GM18867 (cell line): ENCODE measurements at regions not wholly inside any gene's neighbourhood (a gene's known extent, or its start where the extent isn't known, plus 50 kb on each side); places are given as distances from the start of the nearest gene placed in this dataset.
"Not testable (repeated sequence)": the region's sequence is repeated elsewhere in the genome, so short reads cannot be mapped to it uniquely, and the experiment has no call there.

Experiments used
- ATAC-seq: cut with Tn5 transposase; IDR thresholded peaks from one replicate; pipeline ENCODE4 v1.9.1; 2021; ENCODE audit warnings: mild to moderate bottlenecking, moderate library complexity; ENCODE audit not compliant: unreplicated experiment

GRCh38 chr22:22773979-22774604 lies 113.5 kb upstream of the IGLL5 start:
- ATAC-seq, result no peak

GRCh38 chr22:22774762-22775161 lies 112.9 kb upstream of the IGLL5 start:
- ATAC-seq, result not testable (repeated sequence)

- no peak for ATAC-seq
These were observed 111.5 kb upstream of the IGLL5 start for GRCh38 chr22:22776121-22776520.

- ATAC-seq, result no peak
These were observed 108.4 kb upstream of the IGLL5 start for GRCh38 chr22:22779213-22779612.

GRCh38 chr22:22783575-22783974 lies 104.0 kb upstream of the IGLL5 start:
- no peak for ATAC-seq

- no peak for ATAC-seq
These were observed 103.2 kb upstream of the IGLL5 start for GRCh38 chr22:22784249-22785039.

- ATAC-seq, result no peak
These were observed 102.1 kb upstream of the IGLL5 start for GRCh38 chr22:22785316-22786065.

- no peak for ATAC-seq
These were observed 101.1 kb upstream of the IGLL5 start for GRCh38 chr22:22786301-22787115.

- ATAC-seq, result no peak
These were observed 100.5 kb upstream of the IGLL5 start for GRCh38 chr22:22787151-22787550.

- no peak for ATAC-seq
These were observed 99.7 kb upstream of the IGLL5 start for GRCh38 chr22:22787786-22788459.

- no peak for ATAC-seq
These were observed 99.1 kb upstream of the IGLL5 start for GRCh38 chr22:22788460-22789037.

GRCh38 chr22:22789233-22789921 lies 98.2 kb upstream of the IGLL5 start:
- ATAC-seq, result no peak

- ATAC-seq, result no peak
These were observed 97.4 kb upstream of the IGLL5 start for GRCh38 chr22:22789922-22790845.

GRCh38 chr22:22791438-22792181 lies 96.0 kb upstream of the IGLL5 start:
- no peak for ATAC-seq

- ATAC-seq, result not testable (repeated sequence)
These were observed 95.3 kb upstream of the IGLL5 start for GRCh38 chr22:22792205-22792786.

GRCh38 chr22:22795639-22796038 lies 92.0 kb upstream of the IGLL5 start:
- not testable (repeated sequence) for ATAC-seq

- no peak for ATAC-seq
These were observed 90.9 kb upstream of the IGLL5 start for GRCh38 chr22:22796724-22797123.
